ENCODE measurements at regions not wholly inside any gene's neighbourhood (a gene's known extent, or its start where the extent isn't known, plus 50 kb on each side); places are given as distances from the start of the nearest gene placed in this dataset.

DNA sequence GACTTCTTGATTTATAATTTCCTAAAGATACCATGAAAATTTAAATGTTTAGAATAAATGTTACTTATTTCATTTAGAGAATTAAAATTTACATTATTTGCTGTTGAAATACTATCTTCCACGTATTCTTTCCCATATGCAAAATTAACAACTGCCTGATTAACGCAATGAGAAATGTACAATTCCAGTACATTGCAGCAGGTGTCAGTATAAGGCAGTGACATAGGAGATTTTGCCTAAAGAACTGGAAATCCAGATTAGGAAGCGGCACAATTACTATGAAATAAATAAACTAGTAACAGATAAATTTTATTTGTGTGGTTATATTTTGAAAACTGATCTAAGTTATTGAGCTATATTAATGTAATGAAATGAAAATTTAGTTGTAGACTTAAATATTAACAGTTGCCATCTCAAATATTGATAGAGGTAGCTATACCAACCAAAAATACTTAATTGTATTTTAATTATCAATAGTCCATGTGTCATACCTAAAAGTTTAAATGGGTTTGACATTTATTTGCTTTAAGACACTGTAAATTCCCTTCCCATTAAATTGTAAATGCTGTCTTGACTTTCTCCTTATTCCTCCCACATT lies 300.2 kb downstream of the UTRN start:
- DNase-seq, result peak; percentile 59

DNA sequence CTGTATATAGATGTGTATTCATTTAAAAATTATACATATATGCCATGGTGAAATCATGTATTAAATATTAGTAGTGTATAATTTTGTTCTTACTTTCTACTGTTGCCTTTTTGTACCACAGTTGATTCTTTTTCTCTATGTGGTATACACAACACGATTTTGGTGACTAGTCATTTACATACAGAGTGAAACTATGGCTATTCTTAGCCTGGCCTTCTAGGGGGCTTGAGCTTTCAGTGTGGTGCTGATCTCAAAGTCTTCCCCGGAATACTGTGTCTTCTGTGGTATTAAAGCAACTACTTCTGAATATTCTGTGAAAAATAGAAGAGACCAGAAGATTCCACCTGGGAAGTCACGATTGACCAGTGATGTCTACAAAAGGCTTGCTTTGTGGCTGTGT lies 301.9 kb downstream of the UTRN start:
- no peak for DNase-seq

DNA sequence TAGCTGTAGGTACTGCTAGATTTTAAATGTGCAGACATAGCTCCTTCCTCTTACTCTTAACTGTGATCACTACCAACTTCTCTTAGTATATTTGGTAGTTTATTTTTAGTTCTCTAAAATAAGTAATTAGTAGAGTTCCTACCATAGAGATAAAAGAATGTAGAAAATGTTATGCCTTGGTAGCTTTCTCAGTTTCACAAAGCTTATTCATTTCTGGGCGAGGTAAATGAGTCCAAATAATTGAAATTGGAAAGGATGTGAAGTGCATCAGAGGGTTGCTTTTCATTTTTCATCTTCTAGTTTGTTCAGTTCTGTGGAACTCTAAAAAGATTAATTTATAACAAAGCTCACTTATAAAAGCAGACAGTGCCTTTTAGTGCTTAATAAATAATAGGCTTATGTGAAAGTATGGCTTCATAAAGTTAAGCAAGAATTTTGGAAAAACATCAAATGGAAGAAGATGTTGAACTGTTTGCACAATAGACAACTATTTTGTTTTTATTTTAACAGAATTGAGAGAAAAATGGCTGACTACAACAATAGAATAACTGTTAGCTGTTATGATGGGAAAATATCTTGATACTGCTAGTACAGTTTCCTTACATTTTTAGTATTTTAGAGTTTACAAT lies 303.7 kb downstream of the UTRN start:
- DNase-seq, result no peak

DNA sequence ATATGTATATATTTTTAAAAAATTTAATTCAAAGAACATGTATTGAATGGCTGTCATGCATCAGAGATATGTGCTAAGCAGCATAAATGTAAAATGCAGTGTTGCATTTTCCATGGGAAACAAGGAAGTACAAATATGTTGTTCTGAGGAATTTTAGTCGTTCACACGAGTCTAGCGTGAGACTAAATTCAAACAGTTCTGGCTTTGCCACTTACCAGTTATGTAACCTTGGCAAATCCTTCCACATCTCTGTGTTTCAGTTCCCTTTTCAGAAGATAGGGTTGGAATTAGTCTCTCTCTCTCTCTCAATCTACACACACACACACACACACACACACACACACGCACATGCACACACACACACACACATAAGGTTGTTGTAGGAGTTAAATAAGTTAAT lies 305.4 kb downstream of the UTRN start:
- no peak for DNase-seq

DNA sequence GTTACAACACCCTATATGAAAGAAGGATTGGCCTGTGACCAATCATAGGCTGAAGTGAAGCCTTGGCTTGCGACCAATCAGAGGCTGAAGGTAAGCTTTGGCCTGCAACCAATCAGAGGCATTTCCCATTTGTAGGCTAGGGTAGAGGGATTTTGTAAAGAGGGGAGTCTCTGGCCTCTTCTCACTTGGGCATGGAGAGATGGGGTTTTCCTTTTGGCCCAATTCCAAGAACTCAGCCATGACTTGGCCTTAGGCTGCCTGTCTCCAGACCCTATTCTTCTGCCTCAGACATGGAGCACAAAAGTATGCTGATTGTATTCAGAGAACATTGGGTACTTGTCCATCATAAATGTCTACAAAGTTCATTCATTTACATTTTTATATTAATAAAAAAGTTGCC lies 308.3 kb downstream of the UTRN start:
- DNase-seq, result no peak

DNA sequence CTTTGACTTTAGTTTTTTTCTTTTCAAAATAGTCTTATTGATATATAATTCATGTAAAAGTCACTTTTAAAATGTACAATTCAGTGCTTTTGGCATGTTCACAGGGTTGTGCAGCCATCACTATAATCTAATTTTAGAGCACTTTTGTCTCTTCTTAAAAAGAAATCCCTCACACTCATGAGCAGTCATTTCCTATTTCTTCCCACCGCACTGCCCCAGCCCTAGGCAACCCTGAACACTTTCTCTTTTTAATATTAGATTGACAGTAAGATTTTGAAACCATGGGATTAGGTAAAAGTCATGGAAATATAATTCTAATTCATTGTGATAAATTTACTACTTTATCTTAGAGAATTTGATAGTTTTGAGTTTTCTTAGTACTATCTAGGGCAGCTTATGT lies 309.4 kb downstream of the UTRN start:
- no peak for DNase-seq

DNA sequence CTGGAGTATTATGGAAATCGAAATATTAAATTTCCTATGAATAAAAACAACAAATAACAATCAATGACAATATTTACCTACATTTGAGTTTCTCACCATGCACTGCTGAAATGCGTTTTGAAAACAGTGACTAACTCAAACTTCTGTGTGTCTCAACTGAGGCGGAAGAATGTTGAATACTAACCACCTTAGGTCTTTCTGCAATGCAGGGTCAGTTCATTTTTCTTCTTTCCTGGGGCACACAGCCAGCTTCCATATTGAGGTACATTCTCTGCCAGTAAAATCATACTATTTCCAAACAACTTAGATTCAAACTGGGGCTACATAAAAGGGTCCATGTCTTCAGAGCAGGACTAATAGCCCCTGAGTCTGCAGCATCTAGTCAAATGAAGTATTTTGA lies 310.1 kb downstream of the UTRN start:
- no peak for DNase-seq

DNA sequence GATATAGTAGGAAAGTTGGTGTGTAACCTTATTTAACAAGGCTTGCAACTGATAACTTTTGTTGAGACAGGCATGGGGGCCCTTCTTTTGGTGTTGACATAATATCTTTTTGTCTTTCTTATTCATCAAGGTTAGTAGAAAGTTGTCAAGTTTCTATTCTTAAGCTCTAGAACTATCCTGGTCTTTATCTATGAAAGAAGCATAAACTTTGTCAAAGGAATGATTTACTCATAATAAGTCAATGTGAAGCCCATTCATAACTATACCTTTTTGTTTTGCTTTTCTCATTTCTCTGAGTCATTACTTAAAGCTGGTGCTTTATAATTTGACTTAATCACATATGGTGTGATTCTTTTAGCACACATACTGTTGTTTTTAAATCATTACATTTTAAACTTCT lies 312.4 kb downstream of the UTRN start:
- DNase-seq, result no peak

DNA sequence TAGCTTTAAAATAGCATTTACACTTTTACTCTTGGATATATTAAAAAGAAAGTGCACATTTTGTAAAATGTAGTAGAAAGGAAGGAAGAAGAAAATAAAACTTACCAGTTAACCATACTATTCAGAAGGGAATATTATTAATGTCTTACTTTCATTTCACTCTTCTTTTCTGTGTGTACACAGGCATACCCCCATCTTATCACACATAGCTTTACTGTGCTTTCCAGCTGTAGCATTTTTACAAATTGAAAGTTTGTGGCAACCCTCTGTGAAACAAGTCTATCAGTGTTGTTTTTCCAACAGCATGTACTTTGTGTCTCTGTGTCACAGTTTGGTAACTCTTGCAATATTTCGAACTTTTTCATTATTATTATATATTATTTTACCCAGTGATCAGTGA lies 314.5 kb downstream of the UTRN start:
- no peak for DNase-seq

DNA sequence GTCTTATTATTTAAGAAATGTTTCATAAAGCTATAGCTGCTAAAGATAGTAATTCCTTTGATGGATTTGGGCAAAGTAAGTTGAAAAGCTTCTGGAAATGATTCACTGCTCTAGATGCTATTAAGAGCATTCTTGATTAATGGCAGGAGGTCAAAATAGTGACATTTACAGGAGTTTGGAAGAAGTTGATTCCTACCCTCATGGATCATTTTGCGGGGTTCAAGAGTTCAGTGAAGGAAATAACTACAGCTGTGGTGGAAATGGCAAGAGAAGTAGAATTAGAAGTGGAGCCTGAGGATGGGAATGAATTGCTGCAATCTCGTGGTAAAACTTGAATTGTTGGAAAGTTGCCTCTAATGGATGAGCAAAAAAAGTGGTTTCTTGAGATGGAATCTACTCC lies 316.1 kb downstream of the UTRN start:
- DNase-seq, result no peak

DNA sequence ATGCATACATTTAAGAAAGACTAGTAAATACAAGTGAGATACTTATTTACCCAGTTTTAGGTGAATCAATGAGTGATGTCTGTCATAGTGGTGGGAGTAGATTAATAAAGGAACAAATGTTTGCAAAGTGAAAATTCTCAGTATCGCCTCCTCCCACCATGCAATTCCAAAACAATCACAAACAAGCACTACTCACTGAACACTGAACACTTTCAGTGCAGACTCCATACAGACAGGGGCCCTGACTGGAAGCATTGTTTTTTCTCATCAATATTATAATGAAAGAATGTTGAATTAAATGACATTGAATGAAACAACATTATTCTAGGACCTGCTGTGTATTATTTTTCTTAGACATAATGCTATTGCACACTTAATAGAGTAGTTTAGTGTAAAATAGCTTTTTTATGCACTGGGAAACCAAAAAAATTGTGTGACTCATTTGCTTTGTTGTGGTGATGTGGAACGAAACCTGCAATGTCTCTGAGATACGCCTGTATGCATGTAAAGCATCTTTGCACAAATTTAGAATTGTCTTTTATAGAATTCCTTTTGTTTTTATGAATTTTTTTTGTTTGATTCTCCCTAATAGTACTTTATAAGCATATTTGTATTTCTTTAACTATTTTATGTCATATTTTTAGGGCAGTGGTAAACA lies 317.5 kb downstream of the UTRN start:
- no peak for DNase-seq

DNA sequence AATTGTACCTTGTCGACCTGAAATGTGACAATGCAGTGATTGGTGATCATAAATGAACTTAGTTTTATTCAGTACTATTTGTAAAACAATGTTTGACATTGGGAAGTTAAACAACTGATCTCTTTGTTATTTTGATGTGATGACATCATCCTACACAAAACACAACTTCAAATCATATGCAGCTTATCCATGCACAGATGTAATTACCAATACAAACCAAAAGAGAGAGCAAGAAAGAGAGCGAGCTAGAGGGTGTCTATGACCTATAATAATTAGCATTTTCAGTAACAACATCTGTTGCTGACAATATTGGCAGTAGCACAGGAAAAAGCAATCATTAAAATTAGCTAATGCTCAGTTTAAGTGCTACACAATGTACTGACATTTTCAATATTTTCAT lies 320.9 kb downstream of the UTRN start:
- DNase-seq, result no peak

DNA sequence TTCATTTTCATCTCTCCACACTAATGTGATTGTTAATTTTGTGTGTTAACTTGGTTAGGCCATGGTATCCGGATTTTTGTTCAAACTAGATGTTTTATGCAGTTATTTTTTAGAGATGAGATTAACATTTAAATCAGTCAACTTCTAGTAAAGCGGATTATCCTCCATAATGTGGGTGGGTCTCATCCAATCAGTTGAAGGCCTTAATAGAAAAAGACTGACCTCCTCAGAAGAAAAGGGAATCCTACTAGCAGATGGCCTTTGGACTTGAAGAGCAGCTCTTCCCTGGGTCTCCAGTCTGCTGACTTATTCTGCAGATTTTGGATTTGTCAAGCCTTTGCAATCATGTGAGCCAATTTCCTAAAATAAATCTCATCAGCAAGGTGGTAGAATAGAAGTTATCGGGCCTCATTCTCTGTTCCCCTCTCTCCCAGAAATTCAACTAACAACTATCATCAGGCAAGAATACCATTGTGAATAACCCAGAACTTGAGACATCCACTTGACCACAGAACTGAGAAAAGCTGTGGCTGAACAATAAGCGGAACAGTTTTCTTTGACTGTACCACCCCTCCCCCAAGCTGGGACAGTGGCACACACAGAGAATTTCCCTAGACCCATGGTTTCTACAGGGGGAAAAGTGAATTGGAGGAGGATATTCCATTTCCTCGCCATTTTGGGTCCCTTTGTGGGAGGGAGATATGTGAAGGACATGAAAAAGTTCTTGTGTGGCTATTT lies 323.0 kb downstream of the UTRN start:
- DNase-seq, result no peak

DNA sequence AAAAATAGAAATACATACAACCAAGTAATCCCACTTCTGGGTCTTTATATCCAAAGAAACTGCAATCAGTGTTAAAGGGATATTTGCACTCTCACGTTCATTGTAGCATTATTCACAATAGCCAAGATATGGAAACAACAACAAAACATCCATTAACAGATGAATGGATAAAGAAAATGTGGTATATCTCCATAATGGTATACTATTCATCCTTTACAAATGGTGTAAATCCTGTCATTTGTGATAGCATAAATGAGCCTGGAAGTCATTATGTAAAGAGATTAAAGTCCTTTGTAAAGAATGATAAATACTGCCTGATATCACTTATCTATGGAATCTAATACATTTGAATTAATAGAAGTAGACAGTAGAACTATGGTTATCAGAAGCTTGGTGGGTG lies 327.7 kb downstream of the UTRN start:
- no peak for DNase-seq

DNA sequence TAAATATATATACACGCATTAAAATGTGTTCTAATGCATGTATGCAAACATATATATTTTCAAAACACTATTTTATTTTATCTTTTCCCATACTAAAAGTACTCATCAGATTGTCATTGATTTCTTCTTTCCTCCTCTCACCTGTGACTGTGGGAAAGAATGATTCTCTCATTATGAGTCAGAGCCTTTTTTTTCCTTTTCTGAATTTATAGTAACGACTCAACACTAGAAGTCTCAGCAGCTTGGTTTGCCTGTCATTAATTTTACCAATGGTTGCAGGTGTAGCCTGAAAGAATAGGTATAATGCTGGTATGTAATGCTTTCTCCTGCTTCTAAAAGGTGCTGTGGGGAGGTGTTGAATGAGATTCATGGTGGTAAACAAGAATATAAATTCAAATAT lies 328.7 kb downstream of the UTRN start:
- no peak for DNase-seq

DNA sequence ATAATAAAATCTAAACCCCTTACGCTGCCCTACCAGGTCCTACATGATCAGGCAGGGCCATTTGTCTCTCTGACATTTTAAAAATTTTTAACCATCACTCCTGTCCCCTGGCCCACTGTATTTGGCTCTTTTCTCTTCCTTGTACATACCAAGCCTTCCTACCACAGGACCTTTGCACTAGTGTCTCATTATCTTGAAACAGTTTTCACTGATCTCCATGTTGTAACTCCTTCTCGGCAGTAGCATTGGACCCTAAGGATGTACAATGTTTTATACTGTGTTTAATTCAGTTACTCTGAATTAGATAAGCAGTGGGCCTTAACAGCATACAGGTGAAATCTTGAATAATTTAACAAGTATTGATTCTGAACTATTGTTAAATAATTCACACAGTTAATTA lies 330.7 kb downstream of the UTRN start:
- DNase-seq, result no peak

DNA sequence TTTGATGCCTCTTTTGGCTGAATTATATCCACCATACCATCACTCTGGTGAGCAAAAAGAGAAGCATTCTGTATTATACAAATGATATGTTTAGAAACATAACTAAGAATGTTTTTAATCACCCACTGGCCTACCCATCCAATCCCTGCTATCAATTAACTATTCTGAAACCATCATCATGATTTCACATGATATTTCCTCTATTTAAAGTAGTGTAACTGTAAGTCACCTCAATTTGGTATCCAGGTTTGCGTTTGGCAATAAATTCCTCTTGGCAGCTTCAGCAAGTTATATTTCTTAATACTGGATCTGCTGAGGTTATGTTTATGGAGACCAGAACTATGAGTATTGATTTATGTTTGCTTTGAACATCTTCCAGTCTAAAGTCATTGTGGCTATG lies 332.1 kb downstream of the UTRN start:
- no peak for DNase-seq

DNA sequence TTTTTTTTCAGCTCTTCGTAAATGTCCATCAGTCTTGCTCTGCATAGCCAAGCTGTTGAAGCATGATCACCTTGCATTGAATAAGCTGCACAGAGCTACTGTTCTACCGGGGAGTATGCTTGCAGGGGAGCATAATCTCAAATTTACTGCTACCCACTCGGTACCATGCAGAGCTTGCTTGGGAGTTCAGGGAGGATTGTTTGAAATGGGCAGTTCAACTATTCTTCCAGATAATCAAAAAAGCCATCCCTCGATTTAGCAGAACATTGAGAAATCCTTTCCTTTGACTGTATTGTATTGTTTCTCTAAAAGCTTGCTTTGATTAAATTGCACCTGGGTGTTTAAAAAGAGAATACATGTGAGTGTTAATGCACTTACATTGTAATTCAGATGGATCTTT lies 332.6 kb downstream of the UTRN start:
- DNase-seq, result no peak

DNA sequence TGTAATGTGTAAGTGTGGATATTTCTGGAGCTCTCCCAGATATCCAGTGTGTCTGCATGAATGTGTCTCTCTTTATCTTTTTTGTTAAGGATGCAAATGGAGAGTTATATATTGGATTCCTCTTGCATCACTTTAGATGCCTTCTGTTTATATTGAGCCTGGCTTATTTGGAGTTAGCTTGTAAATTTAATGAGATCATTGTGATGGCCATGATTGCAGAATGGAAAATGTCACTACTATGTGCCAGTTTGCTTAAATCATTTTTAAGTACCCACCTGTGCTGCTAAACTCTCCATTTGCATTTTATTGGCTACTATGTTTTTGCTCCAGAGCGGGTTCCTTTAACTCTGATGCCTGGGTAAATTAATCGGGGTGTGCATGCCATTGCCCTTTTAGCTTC lies 334.8 kb downstream of the UTRN start:
- no peak for DNase-seq

DNA sequence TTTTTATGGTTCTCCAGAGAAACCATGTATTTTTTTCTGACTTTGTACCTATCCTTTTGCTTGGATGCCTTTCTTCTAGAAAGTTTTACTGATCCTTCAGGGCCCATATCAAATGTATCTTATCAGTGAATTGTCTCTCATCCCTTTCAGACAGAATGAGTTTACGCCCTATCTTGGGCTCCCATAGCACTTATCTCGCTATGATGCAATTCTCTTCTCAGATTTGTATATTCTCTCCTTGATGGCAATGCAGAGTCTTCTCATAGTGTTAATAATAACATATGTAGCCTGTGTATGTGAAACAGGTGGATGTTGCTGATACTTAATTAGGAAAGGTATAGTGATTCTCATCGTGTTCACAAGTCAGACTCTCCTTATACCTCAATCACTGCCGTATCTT lies 336.2 kb downstream of the UTRN start:
- DNase-seq, result no peak

DNA sequence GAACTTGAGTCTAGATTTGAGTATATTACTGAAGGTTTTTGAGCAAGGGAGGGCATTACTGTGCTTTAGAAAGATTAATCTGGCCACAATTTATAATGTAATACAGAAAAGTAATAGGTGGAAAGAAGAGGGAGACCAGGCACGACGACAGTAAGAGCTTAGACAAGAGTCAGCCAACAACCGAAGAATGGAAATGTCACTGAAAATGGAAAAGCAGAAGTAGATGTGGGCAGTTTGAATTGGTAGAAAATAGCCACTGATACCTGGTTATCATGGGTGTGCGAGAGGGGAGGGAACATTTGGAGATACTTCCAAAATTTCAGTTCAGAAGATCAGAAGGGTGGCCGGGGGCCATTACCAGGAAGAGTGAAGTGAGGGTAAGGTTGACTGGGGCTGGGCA lies 339.1 kb downstream of the UTRN start:
- DNase-seq, result no peak

DNA sequence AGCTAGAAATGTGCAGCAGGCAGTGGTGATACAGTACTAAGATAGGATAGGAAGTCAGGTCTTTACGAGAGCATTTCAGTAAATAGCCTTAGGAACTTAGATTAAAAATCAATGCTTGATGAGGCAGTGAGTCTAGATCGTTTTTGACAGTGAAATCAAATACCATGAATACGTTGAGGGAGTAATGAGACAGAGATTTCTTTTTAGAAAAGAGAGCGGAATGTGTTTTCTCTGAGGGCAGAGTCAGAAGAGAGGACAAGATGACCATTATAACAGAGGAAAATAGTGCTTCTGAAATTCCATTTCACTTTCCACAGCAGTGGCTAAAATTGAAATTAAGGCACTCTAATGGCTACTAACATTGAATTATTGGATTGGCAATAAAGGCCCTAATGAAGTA lies 339.6 kb downstream of the UTRN start:
- DNase-seq, result no peak

DNA sequence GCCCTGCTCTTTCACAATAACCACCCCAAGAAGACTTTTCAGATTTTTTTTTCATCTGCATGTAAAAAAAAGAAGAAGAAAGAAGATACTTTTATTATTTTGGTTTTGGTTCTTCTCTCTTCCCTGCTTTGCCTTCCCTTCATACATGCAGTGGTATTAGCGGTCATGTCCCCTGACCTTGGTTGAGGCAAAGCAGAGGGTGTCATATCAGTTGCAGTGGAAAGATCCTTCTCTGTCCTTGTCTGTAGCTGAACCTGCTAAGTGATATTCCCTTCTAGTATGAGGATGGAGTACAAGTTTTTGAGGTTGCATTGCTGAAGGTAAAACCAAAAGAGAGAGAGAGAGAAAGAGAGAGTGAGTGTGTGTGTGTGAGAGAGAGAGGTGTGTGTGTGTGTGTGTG lies 345.7 kb downstream of the UTRN start:
- DNase-seq, result no peak

DNA sequence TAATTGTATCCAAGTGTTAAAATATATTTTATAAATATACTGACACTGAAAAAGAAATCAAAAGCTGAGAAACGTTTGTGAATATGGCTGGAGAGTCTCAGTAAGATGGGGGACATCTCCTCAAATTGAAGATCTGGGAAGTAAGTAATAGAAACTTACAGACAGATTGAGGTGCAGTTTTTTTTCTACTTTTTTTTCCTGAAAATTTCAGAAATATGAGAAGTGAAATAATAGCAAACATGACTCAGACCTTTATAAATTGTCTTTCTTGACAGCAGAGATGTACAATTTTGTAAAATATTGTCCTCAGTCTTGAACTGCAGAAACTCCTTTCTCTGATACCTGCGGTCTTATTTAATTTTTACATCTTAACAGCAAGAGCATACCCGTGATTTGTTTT lies 347.1 kb downstream of the UTRN start:
- DNase-seq, result no peak
